K562 (cell line): ENCODE measurements at regions not wholly inside any gene's neighbourhood (a gene's known extent, or its start where the extent isn't known, plus 50 kb on each side); places are given as distances from the start of the nearest gene placed in this dataset.

Experiments
- BRF2 ChIP-seq: IDR thresholded peaks from 3 replicates; pipeline ENCODE4 v1.6.1; 2011; ENCODE audit warnings: borderline replicate concordance, mild to moderate bottlenecking; ENCODE audit not compliant: insufficient read length, insufficient read depth
- CCAR2 ChIP-seq: fragments of 200-400 bp; formaldehyde crosslinking; IDR thresholded peaks from 2 replicates; pipeline ENCODE4 v1.6.1; 2017; ENCODE audit warnings: mild to moderate bottlenecking, low read depth, low read length
- DIDO1 ChIP-seq: fragments of 450-650 bp; IDR thresholded peaks from 2 replicates; pipeline ENCODE4 v1.6.1; 2016; ENCODE audit warnings: low read depth, missing biosample characterization, missing genetic modification characterization
- HDGF ChIP-seq: fragments of 450-650 bp; IDR thresholded peaks from 2 replicates; pipeline ENCODE4 v1.6.1; 2016
- MBD1 ChIP-seq: fragments of 250-450 bp; sonication (Bioruptor Pico); IDR thresholded peaks from 2 replicates; pipeline ENCODE4 v1.8.0; 2022; ENCODE audit warnings: inconsistent platforms
- MXI1 ChIP-seq: IDR thresholded peaks from 2 replicates; pipeline ENCODE4 v1.6.1; 2011; ENCODE audit warnings: low read depth, mild to moderate bottlenecking, improper control_type of control experiment, low read length
- NFRKB ChIP-seq: fragments of 450-650 bp; IDR thresholded peaks from 2 replicates; pipeline ENCODE4 v1.6.1; 2016; ENCODE audit warnings: low read depth
- NFYB ChIP-seq: IDR thresholded peaks from 2 replicates; pipeline ENCODE4 v1.6.1; 2011; ENCODE audit warnings: mild to moderate bottlenecking, moderate library complexity; ENCODE audit not compliant: insufficient read length; ENCODE audit errors: extremely low read depth
- PHB ChIP-seq: fragments of 250-450 bp; sonication (Bioruptor Pico); IDR thresholded peaks from 2 replicates; pipeline ENCODE4 v1.5.0; 2021
- POLR2AphosphoS5 ChIP-seq: IDR thresholded peaks from 2 replicates; pipeline ENCODE4 v1.6.1; 2011; ENCODE audit warnings: mild to moderate bottlenecking, low read depth, low read length, moderate library complexity; ENCODE audit not compliant: control insufficient read depth, insufficient read depth
- POLR3A ChIP-seq: IDR thresholded peaks from 2 replicates; pipeline ENCODE4 v1.6.1; 2011; ENCODE audit warnings: borderline replicate concordance, mild to moderate bottlenecking, moderate library complexity; ENCODE audit not compliant: insufficient read length, insufficient read depth; ENCODE audit errors: extremely low read depth
- RAD21 ChIP-seq, 2 experiments: fragments of 250-450 bp in 1 of 2; fragments of 450-650 bp in 1 of 2; sonication (Bioruptor Pico) in 1 of 2; formaldehyde crosslinking in 1 of 2; IDR thresholded peaks in 1 of 2; conservative IDR thresholded peaks in 1 of 2; 2 replicates each; pipeline versions ENCODE4 v1.4.0 to v1.8.0; 2020 to 2022; ENCODE audit warnings: mild to moderate bottlenecking in 2 of 2, moderate library complexity in 1 of 2
- RBFOX2 ChIP-seq: fragments of 200-400 bp; formaldehyde crosslinking; IDR thresholded peaks from 2 replicates; pipeline ENCODE4 v1.6.1; 2017; ENCODE audit warnings: low read depth, mild to moderate bottlenecking, low read length, moderate library complexity
- SMC3 ChIP-seq: conservative IDR thresholded peaks from 2 replicates; pipeline ENCODE4 v1.6.1; 2011; ENCODE audit warnings: low read depth, low read length, improper control_type of control experiment; ENCODE audit not compliant: insufficient read depth
- SNRNP70 ChIP-seq: fragments of 200-400 bp; formaldehyde crosslinking; optimal IDR thresholded peaks from 2 replicates; pipeline ENCODE3; 2017; ENCODE audit warnings: low read depth, low read length
- STAT5A ChIP-seq: IDR thresholded peaks from 2 replicates; pipeline ENCODE4 v1.6.1; 2012; ENCODE audit warnings: low read length, inconsistent platforms, borderline replicate concordance
- STAT5B ChIP-seq: fragments of 250-450 bp; sonication (Bioruptor Pico); IDR thresholded peaks from 2 replicates; pipeline ENCODE4 v1.8.0; 2021; ENCODE audit warnings: mild to moderate bottlenecking, inconsistent platforms
- VEZF1 ChIP-seq: fragments of 200-800 bp; sonication (Bioruptor generic); IDR thresholded peaks from 2 replicates; pipeline ENCODE4 v1.6.1; 2017; ENCODE audit warnings: missing genetic modification characterization, missing compliant biosample characterization
- ZNF224 ChIP-seq: sonication (generic); formaldehyde crosslinking; IDR thresholded peaks from 2 replicates; pipeline ENCODE4 v1.8.0; 2022; ENCODE audit warnings: mild to moderate bottlenecking, missing genetic modification reagents
- ZNF431 ChIP-seq: sonication (generic); formaldehyde crosslinking; IDR thresholded peaks from 2 replicates; pipeline ENCODE4 v1.8.0; 2022; ENCODE audit warnings: mild to moderate bottlenecking, missing genetic modification reagents
- ZNF449 ChIP-seq: fragments of 250-450 bp; sonication (Bioruptor Pico); IDR thresholded peaks from 2 replicates; pipeline ENCODE4 v1.8.0; 2022; ENCODE audit warnings: moderate library complexity, mild to moderate bottlenecking, inconsistent platforms
- ZNF695 ChIP-seq: fragments of 450-650 bp; formaldehyde crosslinking; IDR thresholded peaks from 2 replicates; pipeline ENCODE4 v1.4.0; 2020; ENCODE audit warnings: mild to moderate bottlenecking, moderate library complexity
- ZNF780A ChIP-seq: fragments of 250-450 bp; sonication (Bioruptor Pico); IDR thresholded peaks from 2 replicates; pipeline ENCODE4 v1.5.0; 2021; ENCODE audit warnings: mild to moderate bottlenecking

GRCh38 chr6:26157251-26158075 lies 70.2 kb downstream of the HFE start (continued):
- no peak for TF ChIP-seq CCAR2
- TF ChIP-seq SNRNP70: no peak
- peak; percentile 67 for TF ChIP-seq NFYB
- peak; percentile 97 for TF ChIP-seq PHB (CRISPR knock-in tag)
- no peak for TF ChIP-seq BRF2
- TF ChIP-seq POLR3A: no peak
- TF ChIP-seq ZNF695: peak; percentile 91; the same call in 1 of the 2 replicates
- TF ChIP-seq RAD21 (CRISPR knock-in tag; conservative IDR thresholded peaks at IDR 0.05 in 1 of 2, IDR thresholded peaks at IDR 0.05 in 1 of 2): no peak; a peak in 2 of 4 replicates
- TF ChIP-seq MXI1: peak; percentile 65; the same call in 1 of the 2 replicates
- no peak for TF ChIP-seq DIDO1
- TF ChIP-seq SMC3: no peak
- TF ChIP-seq MBD1 (CRISPR knock-in tag): no peak
- TF ChIP-seq POLR2AphosphoS5: peak; percentile 75
- TF ChIP-seq STAT5B (CRISPR knock-in tag): no peak
- TF ChIP-seq STAT5A: peak; percentile 24; the same call in 1 of the 2 replicates
- TF ChIP-seq ZNF431: no peak
- no peak for TF ChIP-seq ZNF449 (CRISPR knock-in tag)
- no peak for TF ChIP-seq RBFOX2
- 0 out of 2 replicates have a peak, but pooled peaks have one; percentile 20 for TF ChIP-seq ZNF224 (CRISPR knock-in tag)
- no peak for TF ChIP-seq HDGF
- TF ChIP-seq VEZF1 (CRISPR knock-in tag): peak; percentile 82
- TF ChIP-seq NFRKB: peak; percentile 91
- TF ChIP-seq ZNF780A (CRISPR knock-in tag): 0 out of 2 replicates have a peak, but pooled peaks have one; percentile 55
